GM13977 (cell line): ENCODE measurements at regions not wholly inside any gene's neighbourhood (a gene's known extent, or its start where the extent isn't known, plus 50 kb on each side); places are given as distances from the start of the nearest gene placed in this dataset.

ENCODE experiments used
- DNase-seq: peaks from one replicate; pipeline ENCODE4 v3.0.0; 2012; ENCODE audit warnings: low spot score
- in situ Hi-C: fragments of 300-500 bp; cut with MboI; formaldehyde crosslinking; loops from one replicate; pipeline ENCODE4 v1.12.0; 2022; ENCODE audit warnings: low sequenced_read_pairs, low pct_unique_long_range_greater_than_20kb, mixed read lengths, inconsistent platforms; ENCODE audit not compliant: unreplicated experiment
- TF ChIP-seq, protein P1 (sequence below): IDR thresholded peaks from 2 replicates; pipeline ENCODE4 v1.5.1; 2012; ENCODE audit warnings: mild to moderate bottlenecking, control low read depth; ENCODE audit not compliant: insufficient read depth; ENCODE audit errors: extremely low read depth, missing control alignments

DNA sequence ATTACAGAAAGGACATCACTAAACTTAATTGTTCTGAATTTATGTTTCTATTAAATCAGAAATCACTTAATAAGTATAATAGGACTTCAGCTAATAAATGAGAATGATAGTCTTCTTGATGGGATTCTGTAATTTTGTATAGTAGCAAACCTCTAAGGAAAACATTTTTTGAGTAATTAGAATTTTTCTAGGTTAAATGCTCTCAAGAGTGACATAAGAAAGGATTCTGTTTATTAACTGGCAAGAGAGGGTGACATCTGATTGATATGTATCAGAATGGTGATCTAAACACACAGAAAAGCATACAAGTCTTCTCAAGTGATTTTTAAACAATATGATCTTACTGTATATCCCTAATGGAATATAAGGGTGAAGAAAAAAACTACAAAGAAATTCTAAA lies 1597.7 kb upstream of the PRR20A start:
- TF ChIP-seq, protein P1, sequence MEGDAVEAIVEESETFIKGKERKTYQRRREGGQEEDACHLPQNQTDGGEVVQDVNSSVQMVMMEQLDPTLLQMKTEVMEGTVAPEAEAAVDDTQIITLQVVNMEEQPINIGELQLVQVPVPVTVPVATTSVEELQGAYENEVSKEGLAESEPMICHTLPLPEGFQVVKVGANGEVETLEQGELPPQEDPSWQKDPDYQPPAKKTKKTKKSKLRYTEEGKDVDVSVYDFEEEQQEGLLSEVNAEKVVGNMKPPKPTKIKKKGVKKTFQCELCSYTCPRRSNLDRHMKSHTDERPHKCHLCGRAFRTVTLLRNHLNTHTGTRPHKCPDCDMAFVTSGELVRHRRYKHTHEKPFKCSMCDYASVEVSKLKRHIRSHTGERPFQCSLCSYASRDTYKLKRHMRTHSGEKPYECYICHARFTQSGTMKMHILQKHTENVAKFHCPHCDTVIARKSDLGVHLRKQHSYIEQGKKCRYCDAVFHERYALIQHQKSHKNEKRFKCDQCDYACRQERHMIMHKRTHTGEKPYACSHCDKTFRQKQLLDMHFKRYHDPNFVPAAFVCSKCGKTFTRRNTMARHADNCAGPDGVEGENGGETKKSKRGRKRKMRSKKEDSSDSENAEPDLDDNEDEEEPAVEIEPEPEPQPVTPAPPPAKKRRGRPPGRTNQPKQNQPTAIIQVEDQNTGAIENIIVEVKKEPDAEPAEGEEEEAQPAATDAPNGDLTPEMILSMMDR = no peak

DNA sequence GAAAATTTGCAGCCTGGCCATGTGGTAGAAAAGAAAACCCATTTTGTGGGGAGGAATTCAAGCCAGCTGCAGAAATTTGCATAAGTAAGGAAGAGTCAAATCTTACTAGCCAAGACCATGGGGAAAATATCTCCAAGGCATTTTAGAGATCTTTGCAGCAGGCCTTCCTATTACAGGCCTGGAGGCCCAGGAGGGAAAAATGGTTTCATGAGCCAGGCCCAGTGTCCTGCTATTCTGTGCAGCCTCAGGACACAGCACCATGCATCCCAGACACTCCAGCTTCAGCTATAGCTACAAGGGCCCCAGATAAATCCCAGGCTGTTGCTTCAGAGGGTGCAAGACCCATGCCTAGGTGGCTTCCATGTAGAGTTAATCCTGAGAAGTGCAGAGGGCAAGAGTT lies 1590.1 kb upstream of the PRR20A start:
- no peak for DNase-seq
- in situ Hi-C loops = no loop called here
- TF ChIP-seq, protein P1 = no peak

More for the DNA sequence above, 1597.7 kb upstream of the PRR20A start:
- in situ Hi-C loops = no loop called here
- no peak for DNase-seq

DNA sequence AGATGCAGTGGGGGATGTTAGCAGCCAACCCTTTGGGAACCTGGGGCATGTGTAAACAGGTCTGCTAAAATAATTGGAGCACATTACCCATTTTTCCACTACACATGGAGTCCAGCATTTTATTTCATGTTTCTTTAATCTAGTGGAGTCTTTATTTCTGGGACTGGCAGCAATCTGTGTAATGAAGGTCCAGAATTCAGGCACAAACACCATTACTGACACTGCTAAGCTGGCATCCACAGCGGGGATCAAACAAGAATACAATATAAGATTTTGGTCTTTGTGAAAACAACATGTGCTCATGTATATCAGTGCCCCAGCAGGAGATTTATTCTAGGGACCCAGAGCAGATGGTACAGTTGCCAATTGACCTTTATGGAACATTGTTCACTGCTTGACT lies 1587.0 kb upstream of the PRR20A start:
- TF ChIP-seq, protein P1 = no peak
- in situ Hi-C loops = no loop called here
- no peak for DNase-seq

DNA sequence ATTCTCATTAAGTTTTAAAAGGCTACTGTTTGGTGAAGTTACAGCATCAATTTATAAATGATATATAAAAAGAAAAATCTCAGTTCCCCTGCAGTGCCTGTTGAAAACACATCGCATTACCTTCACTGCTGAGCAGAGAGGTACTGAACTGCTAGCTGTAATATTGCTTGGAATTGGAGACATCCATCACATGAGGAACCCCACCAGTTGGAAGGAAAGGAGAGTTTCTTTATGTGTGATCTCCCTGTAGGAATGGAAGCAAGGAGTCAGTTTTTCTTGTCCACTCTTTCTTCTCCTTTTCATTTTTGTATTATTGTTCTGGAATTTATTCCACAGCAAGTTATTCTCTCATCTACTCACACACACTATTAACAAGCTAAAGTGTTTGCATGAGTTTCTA lies 1586.0 kb upstream of the PRR20A start:
- no peak for DNase-seq
- in situ Hi-C loops = no loop called here
- TF ChIP-seq, protein P1 = no peak

DNA sequence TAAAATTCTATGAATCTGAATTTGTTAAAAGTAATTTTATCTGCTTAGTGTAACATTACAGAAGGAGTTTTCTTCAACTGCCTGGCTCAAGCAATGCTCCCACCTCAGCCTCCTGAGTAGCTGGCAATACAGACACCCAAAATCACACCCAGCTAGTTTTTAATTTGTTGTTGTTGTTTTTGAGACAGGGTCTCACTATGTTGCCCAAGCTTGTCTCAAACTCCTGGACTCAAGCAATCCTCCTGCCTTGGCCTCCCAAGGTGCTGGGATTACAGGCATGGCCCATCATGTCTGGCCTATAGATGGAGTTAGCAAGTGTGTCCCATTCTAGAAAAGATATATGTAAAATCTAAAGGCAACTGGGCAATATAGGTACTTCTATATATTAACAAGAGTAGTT lies 1580.4 kb upstream of the PRR20A start:
- in situ Hi-C loops = no loop called here
- DNase-seq = no peak
- TF ChIP-seq, protein P1 = no peak

DNA sequence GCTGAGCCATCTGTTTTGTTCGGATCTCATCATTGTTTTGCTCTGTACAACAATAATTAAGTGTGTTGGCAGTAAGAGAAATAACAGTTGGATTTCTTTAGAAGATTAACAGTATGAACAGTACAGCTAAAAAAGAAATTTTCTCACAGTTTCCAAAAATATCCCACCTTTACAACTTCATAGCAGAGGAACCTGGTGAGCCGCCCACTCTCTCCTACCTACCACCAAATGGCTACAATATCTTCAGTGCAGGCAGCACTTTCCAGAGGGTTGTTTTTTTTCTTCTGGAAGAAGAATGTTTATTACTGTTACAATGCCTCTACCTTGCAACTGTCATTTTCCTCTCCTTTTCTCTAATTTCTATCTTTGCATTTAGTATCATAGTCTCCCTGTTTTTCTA lies 1577.5 kb upstream of the PRR20A start:
- TF ChIP-seq, protein P1 = no peak
- in situ Hi-C loops = no loop called here
- no peak for DNase-seq

DNA sequence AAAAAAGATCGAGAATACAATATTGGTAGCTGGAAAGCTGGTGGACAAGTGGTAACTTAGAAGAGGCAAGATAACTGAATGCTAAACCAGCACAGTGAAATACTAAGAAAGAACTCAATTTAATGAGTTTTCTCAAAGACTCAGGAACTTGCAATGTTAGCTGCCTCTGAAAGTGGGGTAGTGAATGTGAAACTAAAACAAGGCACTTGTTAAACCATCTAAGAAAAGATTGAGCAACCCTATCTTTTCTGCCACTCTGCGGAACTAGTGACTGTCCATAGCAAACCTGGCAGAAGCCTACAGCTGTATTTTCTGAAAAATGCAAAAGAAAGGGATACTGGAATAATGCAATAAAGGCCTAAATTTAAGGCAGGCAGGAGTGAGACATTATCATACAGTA lies 1574.4 kb upstream of the PRR20A start:
- peak; percentile 5 for DNase-seq
- TF ChIP-seq, protein P1 = no peak
- in situ Hi-C loops = no loop called here
